ENCODE measurements at regions not wholly inside any gene's neighbourhood (a gene's known extent, or its start where the extent isn't known, plus 50 kb on each side); places are given as distances from the start of the nearest gene placed in this dataset.

DNA sequence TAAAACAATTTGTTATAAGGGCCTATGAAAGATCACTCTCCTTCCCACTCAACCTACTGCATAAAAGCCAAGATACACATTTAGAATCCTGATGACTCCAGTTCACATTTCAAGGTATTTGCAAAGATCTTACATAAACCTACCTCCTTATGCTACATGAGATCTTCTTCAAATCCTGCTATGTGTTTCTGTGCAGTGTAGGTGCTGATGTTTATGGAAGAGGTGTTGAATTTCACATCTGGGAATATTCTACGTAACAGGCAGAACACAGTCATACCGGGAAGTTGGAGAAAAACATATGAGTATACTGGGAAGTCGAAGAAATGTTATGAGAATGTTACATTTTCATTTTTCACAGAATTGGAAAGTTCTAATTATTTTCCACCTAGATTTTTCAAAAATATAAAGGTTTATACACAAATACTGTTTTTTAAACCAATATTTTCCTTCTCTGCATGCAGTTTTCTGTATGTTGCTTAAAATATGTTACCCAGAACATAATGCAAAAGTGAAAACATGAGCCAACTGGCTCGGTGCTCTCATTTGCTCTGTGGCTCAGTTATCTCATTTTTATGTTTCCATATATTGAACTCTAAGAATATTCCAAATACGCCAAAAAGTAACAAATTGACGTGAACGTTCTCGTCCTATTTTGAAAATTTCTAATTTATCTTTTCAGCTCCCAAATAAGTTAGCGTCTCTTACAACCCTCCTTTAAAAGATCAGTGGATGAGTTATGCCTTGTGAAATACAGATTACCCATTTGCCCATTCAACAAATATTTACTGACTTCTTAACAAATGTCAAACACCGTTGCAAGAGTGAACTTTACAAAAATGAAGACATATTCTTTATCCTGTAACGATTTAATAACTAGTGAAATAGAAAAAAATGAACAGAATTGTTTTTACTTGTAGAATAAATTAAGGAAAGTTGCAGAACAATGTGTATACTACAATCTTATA, 899.3 kb downstream of the STIM2 start:
- TF ChIP-seq SUZ12 (IDR thresholded peaks at IDR 0.05; ENCODE audit: extremely low read depth, insufficient read depth, insufficient read length) (no peak), YY1 (IDR thresholded peaks at IDR 0.05; ENCODE audit: insufficient read depth, insufficient read length) (no peak), ZNF274 (IDR thresholded peaks at IDR 0.05; ENCODE audit: low read depth, low read length) (no peak)

Measured in NT2/D1 (cell line).